Activated gamma-delta T cell treated with Interleukin-2 at 50 U/mL for 16 hours (primary cell): ENCODE measurements at regions not wholly inside any gene's neighbourhood (a gene's known extent, or its start where the extent isn't known, plus 50 kb on each side); places are given as distances from the start of the nearest gene placed in this dataset.

ENCODE experiments used
- DNase-seq: peaks from one replicate; pipeline ENCODE4 v3.0.0-alpha.2; 2020

GRCh38 chr10:130809761-130810515 lies 501.6 kb downstream of the TCERG1L start:
- DNase-seq, result no peak

GRCh38 chr10:130810856-130811255 lies 500.7 kb downstream of the TCERG1L start:
- DNase-seq, result no peak

GRCh38 chr10:130812381-130813148 lies 499.0 kb downstream of the TCERG1L start:
- DNase-seq, result no peak

- no peak for DNase-seq
Measured at GRCh38 chr10:130814610-130815009, 496.9 kb downstream of the TCERG1L start.

GRCh38 chr10:130816116-130816901 lies 495.2 kb downstream of the TCERG1L start:
- DNase-seq, result no peak

- DNase-seq, result no peak
Measured at GRCh38 chr10:130817046-130817624, 494.4 kb downstream of the TCERG1L start.

GRCh38 chr10:130817674-130818073 lies 493.8 kb downstream of the TCERG1L start:
- DNase-seq, result no peak

- DNase-seq, result no peak
Measured at GRCh38 chr10:130820880-130821482, 490.5 kb downstream of the TCERG1L start.

- no peak for DNase-seq
Measured at GRCh38 chr10:130824230-130825014, 487.1 kb downstream of the TCERG1L start.

GRCh38 chr10:130833596-130833995 lies 477.9 kb downstream of the TCERG1L start:
- DNase-seq, result no peak

GRCh38 chr10:130834170-130834569 lies 477.4 kb downstream of the TCERG1L start:
- no peak for DNase-seq

GRCh38 chr10:130834573-130834972 lies 476.9 kb downstream of the TCERG1L start:
- DNase-seq, result no peak

GRCh38 chr10:130835068-130835467 lies 476.5 kb downstream of the TCERG1L start:
- no peak for DNase-seq

GRCh38 chr10:130836344-130836743 lies 475.2 kb downstream of the TCERG1L start:
- no peak for DNase-seq

- no peak for DNase-seq
Measured at GRCh38 chr10:130843051-130843653, 468.4 kb downstream of the TCERG1L start.

GRCh38 chr10:130844310-130844709 lies 467.2 kb downstream of the TCERG1L start:
- no peak for DNase-seq

GRCh38 chr10:130847170-130847569 lies 464.4 kb downstream of the TCERG1L start:
- no peak for DNase-seq

GRCh38 chr10:130848855-130849254 lies 462.7 kb downstream of the TCERG1L start:
- DNase-seq, result no peak

- DNase-seq, result no peak
Measured at GRCh38 chr10:130854151-130854550, 457.4 kb downstream of the TCERG1L start.

GRCh38 chr10:130857631-130858295 lies 453.8 kb downstream of the TCERG1L start:
- DNase-seq, result no peak

- no peak for DNase-seq
Measured at GRCh38 chr10:130858626-130859025, 452.9 kb downstream of the TCERG1L start.
